Breast epithelium (tissue), 4 donors: ENCODE measurements at regions not wholly inside any gene's neighbourhood (a gene's known extent, or its start where the extent isn't known, plus 50 kb on each side); places are given as distances from the start of the nearest gene placed in this dataset.

Experiments
- DNase-seq, 2 donors: peaks; one replicate each; pipeline ENCODE4 v3.0.0-alpha.2; 2019; ENCODE audit warnings: low spot score in 2 of 2
- H3K27ac ChIP-seq, 2 donors: fragments of 200-600 bp; sonication (generic) in 1 of 2; one replicate each; pipeline ENCODE4 v1.5.1; 2016 to 2019; ENCODE audit warnings: mild to moderate bottlenecking in 1 of 2
- H3K27me3 ChIP-seq, 2 donors: fragments of 200-600 bp; sonication (generic) in 1 of 2; one replicate each; pipeline versions ENCODE4 v1.5.1 to v1.6.0; 2017 to 2019; ENCODE audit warnings: control low read depth in 1 of 2, mild to moderate bottlenecking in 1 of 2
- H3K36me3 ChIP-seq: fragments of 200-600 bp; one replicate; pipeline ENCODE4 v1.5.1; 2019
- H3K4me1 ChIP-seq, 2 donors: fragments of 200-600 bp; sonication (generic); one replicate each; pipeline ENCODE4 v1.5.1; 2016 to 2019; ENCODE audit warnings: control low read depth in 1 of 2
- H3K4me3 ChIP-seq, 3 donors: fragments of 200-600 bp; sonication (generic); 1 replicate in 2 of 3; 2 replicates in 1 of 3; pipeline ENCODE4 v1.5.1; 2016 to 2019; ENCODE audit warnings: mild to moderate bottlenecking in 3 of 3, moderate library complexity in 2 of 3
- H3K9me3 ChIP-seq, 2 donors: fragments of 200-600 bp; sonication (generic) in 1 of 2; one replicate each; pipeline ENCODE4 v1.5.1; 2016 to 2019; ENCODE audit warnings: control low read depth in 1 of 2
- CTCF ChIP-seq, 3 donors: fragments of 450-650 bp; IDR thresholded peaks; one replicate each; pipeline ENCODE4 v1.5.1; 2016 to 2017; ENCODE audit warnings: antibody characterized with exemption in 3 of 3, mild to moderate bottlenecking in 3 of 3, moderate library complexity in 3 of 3
- POLR2A ChIP-seq: fragments of 450-650 bp; IDR thresholded peaks from one replicate; pipeline ENCODE4 v1.6.1; 2016; ENCODE audit warnings: antibody characterized with exemption, mild to moderate bottlenecking, moderate library complexity
- POLR2AphosphoS5 ChIP-seq, 3 donors: sonication (generic); formaldehyde crosslinking; IDR thresholded peaks; one replicate each; pipeline ENCODE4 v1.6.1; 2017; ENCODE audit warnings: antibody characterized with exemption in 3 of 3
- intact Hi-C: fragments of 100-400 bp; cut with DNase I; formaldehyde crosslinking; loops from one replicate; pipeline ENCODE4 v1.15.1; 2023; ENCODE audit warnings: low total_unique reads

GRCh38 chr18:73880387-73880786, 267.2 kb downstream of the FBXO15 start:
- Histone ChIP-seq H3K36me3 (no peaks in the 10 kb centered on the region), H3K27me3 (no peaks in the 10 kb centered on the region), H3K4me3 (no peak overlapping the region), H3K9me3 (no peaks in the 10 kb centered on the region), H3K27ac (no peak overlapping the region), H3K4me1 (no peaks in the 10 kb centered on the region)
- intact Hi-C loops, result no loop called here
- DNase-seq, result no peak
- TF ChIP-seq POLR2AphosphoS5 (IDR thresholded peaks at IDR 0.05) (no peak), CTCF (IDR thresholded peaks at IDR 0.05) (no peak), POLR2A (no peak)

GRCh38 chr18:73879766-73880165, 267.9 kb downstream of the FBXO15 start:
- Histone ChIP-seq H3K4me3 (no peak overlapping the region), H3K4me1 (no peaks in the 10 kb centered on the region), H3K36me3 (no peaks in the 10 kb centered on the region), H3K27me3 (no peaks in the 10 kb centered on the region), H3K9me3 (no peaks in the 10 kb centered on the region), H3K27ac (no peak overlapping the region)
- TF ChIP-seq CTCF (IDR thresholded peaks at IDR 0.05) (no peak), POLR2AphosphoS5 (IDR thresholded peaks at IDR 0.05) (no peak), POLR2A (no peak)
- intact Hi-C loops, result no loop called here
- no peak for DNase-seq

GRCh38 chr18:73879328-73879727, 268.3 kb downstream of the FBXO15 start:
- H3K4me1 ChIP-seq, result no peaks in the 10 kb centered on the region
- TF ChIP-seq POLR2A (no peak), POLR2AphosphoS5 (IDR thresholded peaks at IDR 0.05) (no peak), CTCF (IDR thresholded peaks at IDR 0.05) (no peak)
- intact Hi-C loops, result no loop called here
- no peak overlapping the region for H3K27ac ChIP-seq
- no peak overlapping the region for H3K4me3 ChIP-seq
- DNase-seq, result no peak
- H3K9me3 ChIP-seq, result no peaks in the 10 kb centered on the region
- H3K36me3 ChIP-seq, result no peaks in the 10 kb centered on the region
- no peaks in the 10 kb centered on the region for H3K27me3 ChIP-seq

GRCh38 chr18:73869182-73869581, 278.5 kb downstream of the FBXO15 start:
- Histone ChIP-seq H3K27me3 (no peaks in the 10 kb centered on the region), H3K27ac (no peak overlapping the region), H3K36me3 (no peaks in the 10 kb centered on the region), H3K9me3 (no peaks in the 10 kb centered on the region), H3K4me3 (no peak overlapping the region), H3K4me1 (no peaks in the 10 kb centered on the region)
- intact Hi-C loops, result no loop called here
- no peak for DNase-seq
- TF ChIP-seq POLR2AphosphoS5 (IDR thresholded peaks at IDR 0.05) (no peak), CTCF (IDR thresholded peaks at IDR 0.05) (no peak), POLR2A (no peak)

GRCh38 chr18:73861771-73862170, 285.9 kb downstream of the FBXO15 start:
- Histone ChIP-seq H3K36me3 (no peaks in the 10 kb centered on the region), H3K9me3 (no peaks in the 10 kb centered on the region), H3K4me3 (no peak overlapping the region), H3K27me3 (no peaks in the 10 kb centered on the region), H3K27ac (no peak overlapping the region), H3K4me1 (no peaks in the 10 kb centered on the region)
- DNase-seq, result no peak
- intact Hi-C loops, result no loop called here
- TF ChIP-seq POLR2A (no peak), CTCF (IDR thresholded peaks at IDR 0.05) (no peak), POLR2AphosphoS5 (IDR thresholded peaks at IDR 0.05) (no peak)
